ENCODE measurements at regions not wholly inside any gene's neighbourhood (a gene's known extent, or its start where the extent isn't known, plus 50 kb on each side); places are given as distances from the start of the nearest gene placed in this dataset.

GRCh38 chr11:15905366-15906104, 450.8 kb downstream of the SOX6 start:
- H3K9me3 ChIP-seq (ENCODE audit: insufficient read depth, low read length), result no peaks in the 10 kb centered on the region
- H4K20me1 ChIP-seq (ENCODE audit: insufficient read depth, low read length), result no peaks in the 10 kb centered on the region
- no peak for TF ChIP-seq EZH2phosphoT487 (IDR thresholded peaks at IDR 0.05; ENCODE audit: low read depth)
- TF ChIP-seq, protein P1, sequence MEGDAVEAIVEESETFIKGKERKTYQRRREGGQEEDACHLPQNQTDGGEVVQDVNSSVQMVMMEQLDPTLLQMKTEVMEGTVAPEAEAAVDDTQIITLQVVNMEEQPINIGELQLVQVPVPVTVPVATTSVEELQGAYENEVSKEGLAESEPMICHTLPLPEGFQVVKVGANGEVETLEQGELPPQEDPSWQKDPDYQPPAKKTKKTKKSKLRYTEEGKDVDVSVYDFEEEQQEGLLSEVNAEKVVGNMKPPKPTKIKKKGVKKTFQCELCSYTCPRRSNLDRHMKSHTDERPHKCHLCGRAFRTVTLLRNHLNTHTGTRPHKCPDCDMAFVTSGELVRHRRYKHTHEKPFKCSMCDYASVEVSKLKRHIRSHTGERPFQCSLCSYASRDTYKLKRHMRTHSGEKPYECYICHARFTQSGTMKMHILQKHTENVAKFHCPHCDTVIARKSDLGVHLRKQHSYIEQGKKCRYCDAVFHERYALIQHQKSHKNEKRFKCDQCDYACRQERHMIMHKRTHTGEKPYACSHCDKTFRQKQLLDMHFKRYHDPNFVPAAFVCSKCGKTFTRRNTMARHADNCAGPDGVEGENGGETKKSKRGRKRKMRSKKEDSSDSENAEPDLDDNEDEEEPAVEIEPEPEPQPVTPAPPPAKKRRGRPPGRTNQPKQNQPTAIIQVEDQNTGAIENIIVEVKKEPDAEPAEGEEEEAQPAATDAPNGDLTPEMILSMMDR (IDR thresholded peaks at IDR 0.05; ENCODE audit: low read depth, low read length), result no peak
- H2AFZ ChIP-seq (ENCODE audit: low read depth, low read length), result no peak overlapping the region
- no peak overlapping the region for H3K4me2 ChIP-seq (ENCODE audit: low read length)
- H3K4me1 ChIP-seq (ENCODE audit: low read length), result peaks cover 7% of the 10 kb centered on the region
- no peak overlapping the region for H3K4me3 ChIP-seq (ENCODE audit: low read length)
- no peak overlapping the region for H3K27ac ChIP-seq (ENCODE audit: low read length)
- H3K79me2 ChIP-seq (ENCODE audit: low read length), result no peaks in the 10 kb centered on the region
- H3K9ac ChIP-seq (ENCODE audit: low read length), result no peak overlapping the region
- H3K36me3 ChIP-seq (replicated peaks; ENCODE audit: low read depth, low read length), result no peaks in the 10 kb centered on the region
- no peaks in the 10 kb centered on the region for H3K27me3 ChIP-seq (ENCODE audit: low read depth, low read length)

DNA sequence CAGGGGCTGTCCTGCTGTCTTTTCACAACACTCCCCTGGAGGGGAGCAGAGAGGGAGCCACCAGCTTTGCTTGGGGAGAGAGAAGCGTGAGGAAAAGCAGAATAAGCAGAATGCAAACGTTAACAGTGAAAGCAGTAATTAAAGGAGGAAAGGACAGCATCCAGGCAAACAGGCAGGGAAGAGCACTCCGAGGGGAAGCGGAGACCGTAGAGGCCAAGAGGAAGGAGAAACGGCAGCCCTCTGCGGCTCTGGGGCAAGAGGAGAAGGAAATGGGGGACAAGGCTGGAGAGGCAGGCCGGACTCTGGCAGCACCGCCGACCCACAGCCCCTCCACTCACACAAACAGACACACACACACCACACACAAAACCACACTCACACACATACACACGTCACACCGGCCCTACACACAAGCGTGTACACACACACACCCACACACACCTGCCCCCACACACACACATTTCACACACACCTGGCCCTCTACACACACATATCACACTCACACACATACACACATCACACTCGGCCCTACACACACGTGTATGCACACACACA, 449.8 kb downstream of the SOX6 start:
- no peak overlapping the region for H3K9ac ChIP-seq (ENCODE audit: low read length)
- no peaks in the 10 kb centered on the region for H3K27me3 ChIP-seq (ENCODE audit: low read depth, low read length)
- no peaks in the 10 kb centered on the region for H3K36me3 ChIP-seq (replicated peaks; ENCODE audit: low read depth, low read length)
- H3K4me3 ChIP-seq (ENCODE audit: low read length), result no peak overlapping the region
- no peaks in the 10 kb centered on the region for H3K79me2 ChIP-seq (ENCODE audit: low read length)
- no peaks in the 10 kb centered on the region for H4K20me1 ChIP-seq (ENCODE audit: insufficient read depth, low read length)
- no peak overlapping the region for H2AFZ ChIP-seq (ENCODE audit: low read depth, low read length)
- H3K4me2 ChIP-seq (ENCODE audit: low read length), result no peak overlapping the region
- TF ChIP-seq, protein P1 (IDR thresholded peaks at IDR 0.05; ENCODE audit: low read depth, low read length), result no peak
- TF ChIP-seq EZH2phosphoT487 (IDR thresholded peaks at IDR 0.05; ENCODE audit: low read depth), result no peak
- no peak overlapping the region for H3K27ac ChIP-seq (ENCODE audit: low read length)
- H3K4me1 ChIP-seq (ENCODE audit: low read length), result peaks cover 8% of the 10 kb centered on the region
- no peaks in the 10 kb centered on the region for H3K9me3 ChIP-seq (ENCODE audit: insufficient read depth, low read length)

DNA sequence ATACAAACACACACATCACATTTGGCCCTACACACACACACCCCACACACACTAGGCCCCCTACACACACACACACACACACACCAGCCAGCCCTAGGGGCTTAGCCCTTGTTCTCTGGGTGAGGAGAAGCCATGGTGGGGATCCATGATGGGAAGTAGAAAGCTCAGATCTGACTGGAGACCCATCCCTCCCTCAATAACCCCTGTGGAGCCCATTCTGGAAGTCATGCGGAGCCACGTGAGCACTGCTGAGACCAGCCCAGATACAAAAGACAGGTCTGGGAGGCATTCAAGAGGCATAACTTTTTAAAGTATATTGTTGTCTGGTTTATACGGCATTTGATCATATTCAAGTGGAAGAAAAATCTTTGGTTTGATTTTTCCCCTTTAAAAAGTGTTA, 448.5 kb downstream of the SOX6 start:
- Histone ChIP-seq H3K4me2 (ENCODE audit: low read length) (no peak overlapping the region), H3K9ac (ENCODE audit: low read length) (no peak overlapping the region), H3K27me3 (ENCODE audit: low read depth, low read length) (no peaks in the 10 kb centered on the region), H3K4me3 (ENCODE audit: low read length) (no peak overlapping the region), H4K20me1 (ENCODE audit: insufficient read depth, low read length) (no peaks in the 10 kb centered on the region), H2AFZ (ENCODE audit: low read depth, low read length) (no peak overlapping the region), H3K79me2 (ENCODE audit: low read length) (no peaks in the 10 kb centered on the region), H3K27ac (ENCODE audit: low read length) (no peak overlapping the region), H3K9me3 (ENCODE audit: insufficient read depth, low read length) (no peaks in the 10 kb centered on the region), H3K4me1 (ENCODE audit: low read length) (peaks cover 8% of the 10 kb centered on the region), H3K36me3 (replicated peaks; ENCODE audit: low read depth, low read length) (no peaks in the 10 kb centered on the region)
- TF ChIP-seq, protein P1 (IDR thresholded peaks at IDR 0.05; ENCODE audit: low read depth, low read length), result no peak
- TF ChIP-seq EZH2phosphoT487 (IDR thresholded peaks at IDR 0.05; ENCODE audit: low read depth), result no peak

DNA sequence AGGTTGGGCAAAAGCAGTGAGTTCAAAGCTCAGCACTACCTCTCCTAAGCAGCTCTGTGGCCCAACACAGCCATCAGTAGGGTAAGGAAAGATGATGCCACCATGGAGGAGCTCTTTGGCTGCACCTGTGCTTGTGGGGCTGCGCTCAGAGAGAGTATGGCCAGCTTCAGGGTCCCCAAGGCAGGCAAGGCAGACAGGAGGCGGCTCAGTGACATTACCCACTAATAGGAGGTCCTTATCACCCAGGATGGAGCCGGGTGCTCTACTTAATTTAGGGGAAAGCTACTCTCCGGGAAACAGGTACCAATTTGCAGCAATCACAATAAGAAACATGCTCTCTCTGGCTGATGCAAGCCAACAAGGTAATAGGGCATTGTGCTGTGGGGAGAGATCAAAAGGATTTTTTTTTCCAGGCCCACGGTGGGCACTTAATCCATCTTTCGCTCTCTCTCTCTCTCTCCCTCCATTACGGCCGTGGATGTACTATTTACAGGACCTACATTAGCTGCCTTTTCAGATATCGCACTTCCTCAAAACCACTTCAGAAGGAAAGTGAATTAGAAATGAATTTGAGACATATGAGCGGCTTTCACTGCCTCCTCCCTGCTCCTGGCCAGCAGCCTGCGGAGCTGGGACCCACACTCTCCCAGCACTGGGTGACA, 446.3 kb downstream of the SOX6 start:
- no peaks in the 10 kb centered on the region for H4K20me1 ChIP-seq (ENCODE audit: insufficient read depth, low read length)
- H3K9me3 ChIP-seq (ENCODE audit: insufficient read depth, low read length), result no peaks in the 10 kb centered on the region
- H2AFZ ChIP-seq (ENCODE audit: low read depth, low read length), result peak overlapping the region; percentile 7; the same call in 1 of the 2 replicates
- peak overlapping the region; percentile 44 for H3K4me3 ChIP-seq (ENCODE audit: low read length)
- H3K27me3 ChIP-seq (ENCODE audit: low read depth, low read length), result no peaks in the 10 kb centered on the region
- peak overlapping the region; percentile 72 for H3K4me2 ChIP-seq (ENCODE audit: low read length)
- H3K9ac ChIP-seq (ENCODE audit: low read length), result no peak overlapping the region
- no peaks in the 10 kb centered on the region for H3K79me2 ChIP-seq (ENCODE audit: low read length)
- peaks cover 8% of the 10 kb centered on the region for H3K4me1 ChIP-seq (ENCODE audit: low read length)
- H3K36me3 ChIP-seq (replicated peaks; ENCODE audit: low read depth, low read length), result no peaks in the 10 kb centered on the region
- TF ChIP-seq, protein P1 (IDR thresholded peaks at IDR 0.05; ENCODE audit: low read depth, low read length), result no peak
- no peak for TF ChIP-seq EZH2phosphoT487 (IDR thresholded peaks at IDR 0.05; ENCODE audit: low read depth)
- H3K27ac ChIP-seq (ENCODE audit: low read length), result no peak overlapping the region
